Astrocyte of the spinal cord (primary cell): ENCODE measurements at regions not wholly inside any gene's neighbourhood (a gene's known extent, or its start where the extent isn't known, plus 50 kb on each side); places are given as distances from the start of the nearest gene placed in this dataset.

Source experiments
- DNase-seq: peaks from one replicate; pipeline ENCODE4 v3.0.0; 2011; ENCODE audit warnings: low read depth, low spot score
- H3K4me3 ChIP-seq: 2 replicates; pipeline ENCODE4 v1.5.1; 2011; ENCODE audit warnings: low read depth, mild to moderate bottlenecking, low read length, moderate library complexity
- in situ Hi-C: cut with HindIII; loops from 2 replicates; pipeline ENCODE4 v1.10.0; 2017; ENCODE audit warnings: low sequenced_read_pairs
- TF ChIP-seq, protein P1 (sequence below): IDR thresholded peaks from 2 replicates; pipeline ENCODE4 v1.5.1; 2012; ENCODE audit warnings: low read depth, mild to moderate bottlenecking, low read length, inconsistent platforms

DNA sequence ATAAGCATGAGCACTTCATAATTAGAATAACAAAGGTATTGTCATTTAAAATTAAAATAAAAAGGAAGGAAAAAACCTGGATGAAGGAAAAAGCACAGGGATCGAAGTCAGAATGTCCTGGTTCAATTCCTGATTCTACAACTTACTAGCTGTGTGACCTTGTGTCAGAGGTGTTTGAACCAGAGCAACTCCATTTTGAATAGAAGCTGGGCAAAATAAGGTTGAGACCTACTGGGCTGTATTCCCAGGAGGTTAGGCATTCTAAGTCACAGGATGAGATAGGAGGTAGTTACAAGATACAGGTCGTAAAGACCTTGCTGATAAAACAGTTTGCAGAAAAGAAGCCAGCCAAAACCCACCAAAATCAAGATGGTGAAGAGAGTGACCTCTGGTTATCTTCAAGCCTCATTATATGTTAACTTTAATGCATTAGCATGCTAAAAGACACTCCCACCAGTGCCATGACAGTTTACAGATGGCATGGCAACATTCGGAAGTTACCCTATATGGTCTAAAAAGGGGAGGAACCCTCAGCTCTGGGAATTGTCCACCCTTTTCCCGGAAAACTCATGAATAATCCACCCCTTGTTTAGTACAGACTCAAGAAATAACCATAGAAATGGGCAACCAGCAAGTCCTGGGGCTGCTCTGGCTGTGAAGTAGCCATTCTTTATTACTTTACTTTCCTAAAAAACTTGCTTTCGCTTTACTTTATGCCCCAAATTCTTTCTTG lies 412.7 kb downstream of the PIK3R1 start:
- no peak overlapping the region for H3K4me3 ChIP-seq
- DNase-seq = no peak
- in situ Hi-C loops = no loop called here
- TF ChIP-seq, protein P1, sequence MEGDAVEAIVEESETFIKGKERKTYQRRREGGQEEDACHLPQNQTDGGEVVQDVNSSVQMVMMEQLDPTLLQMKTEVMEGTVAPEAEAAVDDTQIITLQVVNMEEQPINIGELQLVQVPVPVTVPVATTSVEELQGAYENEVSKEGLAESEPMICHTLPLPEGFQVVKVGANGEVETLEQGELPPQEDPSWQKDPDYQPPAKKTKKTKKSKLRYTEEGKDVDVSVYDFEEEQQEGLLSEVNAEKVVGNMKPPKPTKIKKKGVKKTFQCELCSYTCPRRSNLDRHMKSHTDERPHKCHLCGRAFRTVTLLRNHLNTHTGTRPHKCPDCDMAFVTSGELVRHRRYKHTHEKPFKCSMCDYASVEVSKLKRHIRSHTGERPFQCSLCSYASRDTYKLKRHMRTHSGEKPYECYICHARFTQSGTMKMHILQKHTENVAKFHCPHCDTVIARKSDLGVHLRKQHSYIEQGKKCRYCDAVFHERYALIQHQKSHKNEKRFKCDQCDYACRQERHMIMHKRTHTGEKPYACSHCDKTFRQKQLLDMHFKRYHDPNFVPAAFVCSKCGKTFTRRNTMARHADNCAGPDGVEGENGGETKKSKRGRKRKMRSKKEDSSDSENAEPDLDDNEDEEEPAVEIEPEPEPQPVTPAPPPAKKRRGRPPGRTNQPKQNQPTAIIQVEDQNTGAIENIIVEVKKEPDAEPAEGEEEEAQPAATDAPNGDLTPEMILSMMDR = no peak

- in situ Hi-C loops = no loop called here
- no peak for DNase-seq
- TF ChIP-seq, protein P1 = no peak
- H3K4me3 ChIP-seq = no peak overlapping the region
Observed at GRCh38 chr5:68630354-68630753, 414.8 kb downstream of the PIK3R1 start.

DNA sequence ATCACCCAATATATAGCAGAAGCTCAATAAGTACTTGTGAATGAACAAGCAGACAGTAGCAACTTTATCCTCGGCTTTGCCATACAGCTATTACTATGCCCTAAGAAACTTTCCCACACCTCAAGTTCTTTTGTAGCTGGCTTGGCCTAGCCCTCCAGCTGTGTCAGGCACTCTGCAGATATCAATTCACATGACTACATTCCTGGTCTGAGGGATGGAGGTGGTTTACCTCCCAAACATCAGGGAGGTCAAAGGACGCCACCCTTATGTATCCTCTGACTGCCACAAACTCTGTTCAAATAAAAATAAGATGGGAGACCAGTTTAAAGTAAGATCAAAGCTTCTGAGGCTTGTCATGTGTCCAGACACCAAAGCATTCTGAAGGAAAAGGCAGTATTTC lies 416.3 kb downstream of the PIK3R1 start:
- DNase-seq = no peak
- in situ Hi-C loops = no loop called here
- TF ChIP-seq, protein P1 = no peak

GRCh38 chr5:68641211-68641610 lies 425.7 kb downstream of the PIK3R1 start:
- in situ Hi-C loops = no loop called here
- DNase-seq = no peak
- TF ChIP-seq, protein P1 = no peak
- H3K4me3 ChIP-seq = no peak overlapping the region

More for the DNA sequence above, 416.3 kb downstream of the PIK3R1 start:
- H3K4me3 ChIP-seq = no peak overlapping the region

- in situ Hi-C loops = no loop called here
- DNase-seq = no peak
- H3K4me3 ChIP-seq = no peak overlapping the region
- TF ChIP-seq, protein P1 = no peak
Observed at GRCh38 chr5:68643064-68643463, 427.5 kb downstream of the PIK3R1 start.

- TF ChIP-seq, protein P1 = no peak
- in situ Hi-C loops = no loop called here
- no peak for DNase-seq
- H3K4me3 ChIP-seq = no peak overlapping the region
Observed at GRCh38 chr5:68644971-68645370, 429.4 kb downstream of the PIK3R1 start.
